ENCODE measurements at regions not wholly inside any gene's neighbourhood (a gene's known extent, or its start where the extent isn't known, plus 50 kb on each side); places are given as distances from the start of the nearest gene placed in this dataset.

DNA sequence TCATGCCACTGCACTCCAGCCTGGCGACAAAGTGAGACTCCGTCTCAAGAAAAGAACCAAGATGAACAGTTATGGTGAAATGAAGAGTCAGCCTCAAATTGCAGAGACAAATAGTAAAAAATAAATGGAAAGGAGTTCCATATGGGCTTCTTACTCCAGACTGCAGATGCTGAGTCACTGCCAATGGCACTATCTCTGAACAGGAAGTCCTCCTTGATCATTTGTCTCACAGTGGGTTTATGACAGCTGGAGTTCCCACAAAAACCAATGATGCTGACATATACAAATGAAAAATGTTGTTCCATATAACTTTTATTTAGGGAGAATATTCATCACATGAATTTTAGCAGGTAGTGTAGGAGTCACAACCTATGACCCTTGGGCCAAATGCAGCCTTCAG is 631.6 kb downstream of the PCDH18 start:
- Histone ChIP-seq H3K27ac (no peak overlapping the region), H3K4me3 (no peak overlapping the region), H3K4me1 (replicated peaks in 1 of 2) (no peaks in the 10 kb centered on the region), H3K36me3 (replicated peaks in 1 of 2) (no peaks in the 10 kb centered on the region), H3K27me3 (no peaks in the 10 kb centered on the region), H3K9me3 (replicated peaks in 1 of 3) (no peaks in the 10 kb centered on the region)
- TF ChIP-seq POLR2A (IDR thresholded peaks at IDR 0.05), result no peak
- TF ChIP-seq, protein P1, sequence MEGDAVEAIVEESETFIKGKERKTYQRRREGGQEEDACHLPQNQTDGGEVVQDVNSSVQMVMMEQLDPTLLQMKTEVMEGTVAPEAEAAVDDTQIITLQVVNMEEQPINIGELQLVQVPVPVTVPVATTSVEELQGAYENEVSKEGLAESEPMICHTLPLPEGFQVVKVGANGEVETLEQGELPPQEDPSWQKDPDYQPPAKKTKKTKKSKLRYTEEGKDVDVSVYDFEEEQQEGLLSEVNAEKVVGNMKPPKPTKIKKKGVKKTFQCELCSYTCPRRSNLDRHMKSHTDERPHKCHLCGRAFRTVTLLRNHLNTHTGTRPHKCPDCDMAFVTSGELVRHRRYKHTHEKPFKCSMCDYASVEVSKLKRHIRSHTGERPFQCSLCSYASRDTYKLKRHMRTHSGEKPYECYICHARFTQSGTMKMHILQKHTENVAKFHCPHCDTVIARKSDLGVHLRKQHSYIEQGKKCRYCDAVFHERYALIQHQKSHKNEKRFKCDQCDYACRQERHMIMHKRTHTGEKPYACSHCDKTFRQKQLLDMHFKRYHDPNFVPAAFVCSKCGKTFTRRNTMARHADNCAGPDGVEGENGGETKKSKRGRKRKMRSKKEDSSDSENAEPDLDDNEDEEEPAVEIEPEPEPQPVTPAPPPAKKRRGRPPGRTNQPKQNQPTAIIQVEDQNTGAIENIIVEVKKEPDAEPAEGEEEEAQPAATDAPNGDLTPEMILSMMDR (IDR thresholded peaks at IDR 0.05), result no peak
- no peak for DNase-seq
- intact Hi-C loops (cut with DNase I), result no loop called here
- 86 to 98% (median 93%) methylated on average over 2 of the region's 2 CpGs for WGBS, 4 donors

DNA sequence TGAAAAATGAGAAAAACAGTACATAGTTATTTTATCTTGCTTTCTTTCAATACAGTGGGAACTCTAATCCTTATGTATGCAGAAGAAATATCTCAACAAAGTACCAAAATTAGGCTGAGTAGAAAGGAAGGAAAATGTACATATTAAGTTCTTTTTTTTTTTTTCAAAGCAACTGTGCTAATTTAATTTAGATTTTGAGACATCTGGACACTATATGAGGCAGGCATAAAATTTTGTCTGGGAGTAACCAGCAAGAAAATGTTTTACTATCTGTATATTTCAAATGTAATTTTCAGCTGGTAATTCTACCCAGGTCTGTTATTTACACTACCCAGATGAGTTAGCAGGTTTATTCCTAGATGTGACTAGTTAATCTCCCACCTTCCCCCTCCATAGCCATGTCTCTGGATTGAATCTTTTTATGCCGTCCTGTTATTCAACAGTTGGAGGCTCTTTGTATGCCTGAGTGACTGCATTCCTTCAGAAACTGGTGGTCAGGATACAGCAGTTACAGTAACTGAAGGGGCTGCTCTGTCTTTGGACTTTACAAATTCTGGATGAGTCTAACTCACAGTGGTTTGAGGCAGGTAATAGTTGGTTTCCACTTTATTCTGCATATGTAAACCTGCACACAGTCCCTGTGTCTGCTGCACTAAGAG is 633.6 kb downstream of the PCDH18 start:
- no peaks in the 10 kb centered on the region for H3K27me3 ChIP-seq
- no peak overlapping the region for H3K4me3 ChIP-seq
- no peaks in the 10 kb centered on the region for H3K9me3 ChIP-seq (replicated peaks in 1 of 3)
- no peaks in the 10 kb centered on the region for H3K36me3 ChIP-seq (replicated peaks in 1 of 2)
- no peak overlapping the region for H3K27ac ChIP-seq
- TF ChIP-seq, protein P1 (IDR thresholded peaks at IDR 0.05), result no peak
- no peak for TF ChIP-seq POLR2A (IDR thresholded peaks at IDR 0.05)
- WGBS, 4 donors, result 45 to 70% (median 64%) methylated on average over 1 of the region's 1 CpG
- intact Hi-C loops (cut with DNase I), result no loop called here
- no peak for DNase-seq
- no peaks in the 10 kb centered on the region for H3K4me1 ChIP-seq (replicated peaks in 1 of 2)

DNA sequence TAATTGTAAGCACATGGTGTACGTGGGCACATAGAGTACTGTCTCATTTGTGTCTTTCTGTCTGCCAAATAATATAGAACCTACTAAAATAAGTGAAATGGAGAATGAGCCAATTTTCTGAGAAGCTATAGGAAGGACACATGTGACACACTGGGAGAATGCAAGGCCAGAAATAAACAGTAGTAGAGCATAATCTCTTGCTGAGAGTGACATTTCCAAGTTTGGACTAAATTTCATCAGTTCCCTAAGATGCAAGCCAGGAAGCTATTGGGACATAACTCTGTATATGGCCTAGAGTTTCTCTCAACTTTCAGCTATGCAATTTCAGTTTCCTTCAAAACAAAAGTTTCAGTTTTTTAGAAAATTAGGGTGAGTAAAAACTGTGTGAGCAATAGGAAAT is 638.7 kb downstream of the PCDH18 start:
- WGBS, 4 donors, result 52 to 64% (median 56%) methylated on average over 1 of the region's 1 CpG
- H3K9me3 ChIP-seq (replicated peaks in 1 of 3), result no peaks in the 10 kb centered on the region
- no peaks in the 10 kb centered on the region for H3K4me1 ChIP-seq (replicated peaks in 1 of 2)
- H3K36me3 ChIP-seq (replicated peaks in 1 of 2), result no peaks in the 10 kb centered on the region
- no peaks in the 10 kb centered on the region for H3K27me3 ChIP-seq
- no peak for TF ChIP-seq POLR2A (IDR thresholded peaks at IDR 0.05)
- TF ChIP-seq, protein P1 (IDR thresholded peaks at IDR 0.05), result no peak
- intact Hi-C loops (cut with DNase I), result no loop called here
- DNase-seq, result no peak
- no peak overlapping the region for H3K27ac ChIP-seq
- H3K4me3 ChIP-seq, result no peak overlapping the region

DNA sequence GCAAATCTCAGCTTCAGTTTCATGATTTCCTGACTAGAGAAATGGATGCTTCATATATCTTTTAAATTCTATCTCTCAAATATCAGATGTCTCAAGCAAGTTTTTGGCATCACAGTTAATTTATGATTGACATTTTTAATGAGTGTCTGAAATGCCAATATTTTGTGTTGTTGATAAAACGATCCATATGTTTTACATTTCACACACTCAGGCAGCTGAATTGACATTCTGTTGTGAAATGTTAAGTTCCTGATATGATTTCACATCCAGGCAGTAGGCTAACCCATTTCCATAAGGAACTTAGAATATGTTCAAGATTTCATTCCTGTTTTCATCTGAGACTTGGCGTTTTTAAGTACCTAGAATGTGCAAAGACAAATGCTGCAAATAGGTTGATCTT is 650.6 kb downstream of the PCDH18 start:
- no peaks in the 10 kb centered on the region for H3K27me3 ChIP-seq
- no peaks in the 10 kb centered on the region for H3K36me3 ChIP-seq (replicated peaks in 1 of 2)
- 67 to 79% (median 75%) methylated on average over 2 of the region's 2 CpGs for WGBS, 4 donors
- H3K4me3 ChIP-seq, result no peak overlapping the region
- TF ChIP-seq POLR2A (IDR thresholded peaks at IDR 0.05), result no peak
- TF ChIP-seq, protein P1 (IDR thresholded peaks at IDR 0.05), result no peak
- H3K9me3 ChIP-seq (replicated peaks in 1 of 3), result no peaks in the 10 kb centered on the region
- H3K27ac ChIP-seq, result no peak overlapping the region
- H3K4me1 ChIP-seq (replicated peaks in 1 of 2), result no peaks in the 10 kb centered on the region
- no peak for DNase-seq
- intact Hi-C loops (cut with DNase I), result no loop called here
